Right atrium auricular region (tissue), 2 donors: ENCODE measurements at regions not wholly inside any gene's neighbourhood (a gene's known extent, or its start where the extent isn't known, plus 50 kb on each side); places are given as distances from the start of the nearest gene placed in this dataset.
"Not testable (repeated sequence)": the region's sequence is repeated elsewhere in the genome, so short reads cannot be mapped to it uniquely, and the experiment has no call there.

ENCODE experiments used
- DNase-seq: peaks from one replicate; pipeline ENCODE4 v3.0.0-alpha.2; 2019; ENCODE audit warnings: low spot score
- H3K27ac ChIP-seq, 2 donors: fragments of 200-600 bp; sonication (generic); 1 replicate in 1 of 2; 2 replicates in 1 of 2; pipeline ENCODE4 v1.5.1; 2016 to 2019
- H3K27me3 ChIP-seq, 2 donors: fragments of 200-600 bp; sonication (generic); one replicate each; pipeline versions ENCODE4 v1.5.1 to v1.6.0; 2017 to 2019
- H3K36me3 ChIP-seq: fragments of 200-600 bp; sonication (generic); one replicate; pipeline ENCODE4 v1.5.1; 2016
- H3K4me1 ChIP-seq, 2 donors: fragments of 200-600 bp; sonication (generic); one replicate each; pipeline versions ENCODE4 v1.5.1 to v1.6.0; 2017 to 2019
- H3K4me3 ChIP-seq, 2 donors: fragments of 200-600 bp; sonication (generic); 1 replicate in 1 of 2; 2 replicates in 1 of 2; pipeline ENCODE4 v1.5.1; 2017 to 2019; ENCODE audit warnings: mild to moderate bottlenecking in 1 of 2, moderate library complexity in 1 of 2
- H3K9me3 ChIP-seq, 2 donors: fragments of 200-600 bp; sonication (generic); one replicate each; pipeline ENCODE4 v1.5.1; 2019
- CTCF ChIP-seq, 2 donors: fragments of 200-600 bp; sonication (generic); IDR thresholded peaks; one replicate each; pipeline ENCODE4 v1.5.1; 2019; ENCODE audit warnings: antibody characterized with exemption in 2 of 2

GRCh38 chr7:135872861-135873260 lies 104.3 kb downstream of the MTPN start:
- not testable (repeated sequence) for H3K9me3 ChIP-seq, H3K27me3 ChIP-seq, H3K4me3 ChIP-seq, H3K36me3 ChIP-seq, H3K27ac ChIP-seq, DNase-seq, H3K4me1 ChIP-seq

GRCh38 chr7:135862586-135863340 lies 114.2 kb upstream of the FAM180A start:
- Histone ChIP-seq H3K4me3 (no peak overlapping the region), H3K27me3 (no peaks in the 10 kb centered on the region)
- no peak for TF ChIP-seq CTCF (IDR thresholded peaks at IDR 0.05)

GRCh38 chr7:135859538-135859937 lies 110.9 kb upstream of the FAM180A start:
- no peak overlapping the region for H3K4me3 ChIP-seq
- no peak for DNase-seq
- TF ChIP-seq CTCF (IDR thresholded peaks at IDR 0.05) = no peak

More at GRCh38 chr7:135862586-135863340, 114.2 kb upstream of the FAM180A start:
- H3K27ac ChIP-seq = no peak overlapping the region
- DNase-seq = no peak
- no peaks in the 10 kb centered on the region for H3K9me3 ChIP-seq
- no peaks in the 10 kb centered on the region for H3K36me3 ChIP-seq
- H3K4me1 ChIP-seq = no peaks in the 10 kb centered on the region

GRCh38 chr7:135858851-135859250 lies 110.2 kb upstream of the FAM180A start:
- no peak for DNase-seq
- no peak for TF ChIP-seq CTCF (IDR thresholded peaks at IDR 0.05)
- no peaks in the 10 kb centered on the region for H3K27me3 ChIP-seq
- no peaks in the 10 kb centered on the region for H3K36me3 ChIP-seq
- H3K4me3 ChIP-seq = no peak overlapping the region
- H3K4me1 ChIP-seq = no peaks in the 10 kb centered on the region
- no peaks in the 10 kb centered on the region for H3K9me3 ChIP-seq
- H3K27ac ChIP-seq = no peak overlapping the region

More at GRCh38 chr7:135859538-135859937, 110.9 kb upstream of the FAM180A start:
- Histone ChIP-seq H3K4me1 (no peaks in the 10 kb centered on the region), H3K36me3 (no peaks in the 10 kb centered on the region), H3K27ac (no peak overlapping the region), H3K9me3 (no peaks in the 10 kb centered on the region), H3K27me3 (no peaks in the 10 kb centered on the region)

GRCh38 chr7:135858379-135858778 lies 109.8 kb upstream of the FAM180A start:
- Histone ChIP-seq H3K27me3 (no peaks in the 10 kb centered on the region), H3K9me3 (no peaks in the 10 kb centered on the region), H3K36me3 (no peaks in the 10 kb centered on the region), H3K4me1 (no peaks in the 10 kb centered on the region), H3K27ac (no peak overlapping the region), H3K4me3 (no peak overlapping the region)
- no peak for DNase-seq
- TF ChIP-seq CTCF (IDR thresholded peaks at IDR 0.05) = no peak

- no peak for TF ChIP-seq CTCF (IDR thresholded peaks at IDR 0.05)
- Histone ChIP-seq H3K4me1 (no peaks in the 10 kb centered on the region), H3K36me3 (no peaks in the 10 kb centered on the region), H3K27ac (no peak overlapping the region), H3K27me3 (no peaks in the 10 kb centered on the region), H3K9me3 (no peaks in the 10 kb centered on the region), H3K4me3 (no peak overlapping the region)
- DNase-seq = no peak
These were observed 109.1 kb upstream of the FAM180A start for GRCh38 chr7:135857519-135858274.
